SJSA1 (cell line): ENCODE measurements at regions not wholly inside any gene's neighbourhood (a gene's known extent, or its start where the extent isn't known, plus 50 kb on each side); places are given as distances from the start of the nearest gene placed in this dataset.
"Not testable (repeated sequence)": the region's sequence is repeated elsewhere in the genome, so short reads cannot be mapped to it uniquely, and the experiment has no call there.

ENCODE experiments used
- DNase-seq, 2 experiments: peaks; one replicate each; pipeline ENCODE4 v3.0.0-alpha.2; 2015 to 2020; ENCODE audit warnings: low spot score in 2 of 2, low read depth in 1 of 2
- H3K27ac ChIP-seq: fragments of 250-450 bp; sonication (Bioruptor Pico); 2 replicates; pipeline ENCODE4 v1.5.1; 2020; ENCODE audit warnings: mild to moderate bottlenecking, moderate library complexity
- H3K27me3 ChIP-seq: fragments of 250-450 bp; sonication (Bioruptor Pico); replicated peaks from 2 replicates; pipeline ENCODE4 v1.5.1; 2020; ENCODE audit warnings: mild to moderate bottlenecking, moderate library complexity
- H3K36me3 ChIP-seq: fragments of 250-450 bp; sonication (Bioruptor Pico); 2 replicates; pipeline ENCODE4 v1.5.1; 2020; ENCODE audit warnings: mild to moderate bottlenecking
- H3K4me1 ChIP-seq: fragments of 250-450 bp; sonication (Bioruptor Pico); replicated peaks from 2 replicates; pipeline ENCODE4 v1.6.1; 2021; ENCODE audit warnings: mild to moderate bottlenecking
- H3K4me3 ChIP-seq: fragments of 250-450 bp; sonication (Bioruptor Pico); 2 replicates; pipeline ENCODE4 v1.5.1; 2020; ENCODE audit warnings: mild to moderate bottlenecking
- H3K9me3 ChIP-seq: fragments of 250-450 bp; sonication (Bioruptor Pico); replicated peaks from 2 replicates; pipeline ENCODE4 v1.5.1; 2020; ENCODE audit warnings: mild to moderate bottlenecking

DNA sequence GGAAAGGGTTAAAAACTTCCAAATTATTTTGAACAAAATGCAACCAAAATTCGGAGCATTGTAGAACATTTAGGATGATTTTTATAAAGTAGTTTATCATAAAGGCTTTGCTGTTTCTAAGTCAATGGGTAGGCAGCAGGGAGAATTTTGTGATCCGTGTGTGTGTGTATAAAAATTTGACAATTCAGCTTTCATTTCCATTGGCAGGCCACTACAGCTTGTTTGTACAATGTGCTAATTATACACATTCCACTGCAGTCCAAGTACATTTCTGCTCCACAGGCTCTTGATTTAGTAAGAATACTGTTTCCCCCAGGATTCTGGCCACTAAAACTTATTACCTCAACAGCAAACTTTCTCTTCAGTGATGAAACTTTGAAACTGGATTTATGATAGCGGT, 71.8 kb upstream of the LTBP1 start:
- Histone ChIP-seq H3K9me3 (no peaks in the 10 kb centered on the region), H3K4me3 (no peak overlapping the region), H3K4me1 (no peaks in the 10 kb centered on the region), H3K27me3 (no peaks in the 10 kb centered on the region), H3K36me3 (no peaks in the 10 kb centered on the region), H3K27ac (no peak overlapping the region)
- DNase-seq, result peak in 1 of 2 experiments; percentile 6

DNA sequence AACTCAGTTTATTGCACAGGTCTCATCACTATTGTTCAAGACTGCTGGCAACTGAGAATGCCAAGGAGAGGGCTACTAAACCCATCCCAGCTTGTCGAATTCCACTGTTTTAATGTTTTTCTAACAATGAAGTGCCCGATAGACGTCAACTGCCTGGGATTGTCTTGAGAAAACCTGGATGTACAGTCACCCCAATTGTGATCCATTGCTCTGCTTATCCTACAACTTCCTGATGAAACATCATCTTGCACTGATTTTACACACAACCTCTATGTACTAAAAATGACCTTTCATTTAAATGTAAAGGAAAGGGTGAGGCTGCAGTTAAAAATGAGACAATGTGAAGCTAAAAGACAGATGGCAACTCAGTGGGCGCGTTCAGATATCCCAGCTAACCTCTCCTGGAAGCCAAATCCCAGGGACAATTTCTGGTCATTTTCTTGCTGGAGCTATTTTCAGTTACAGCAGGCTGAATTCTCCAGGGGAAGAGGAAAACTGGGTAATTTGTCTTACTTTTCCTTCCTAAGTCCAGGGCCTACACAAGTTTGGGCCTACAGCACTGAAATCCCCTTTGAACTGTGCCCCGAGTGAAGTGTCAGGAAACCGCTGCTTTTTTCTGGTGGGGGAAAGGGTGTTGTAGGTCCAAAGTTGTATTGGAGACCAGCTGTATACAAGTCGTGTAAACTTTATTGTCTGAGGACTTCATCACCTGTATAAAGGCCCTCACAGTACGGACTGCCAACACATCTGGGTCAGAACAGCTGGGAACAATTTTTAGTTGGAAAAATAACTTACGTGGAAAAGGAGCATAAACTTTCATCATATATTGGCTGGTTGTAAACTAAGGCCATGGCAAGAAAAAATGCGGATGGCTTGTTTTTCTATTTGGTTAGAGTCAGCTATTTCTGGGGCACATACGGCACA, 68.9 kb upstream of the LTBP1 start:
- H3K27ac ChIP-seq, result no peak overlapping the region
- DNase-seq, result no peak
- no peaks in the 10 kb centered on the region for H3K27me3 ChIP-seq

DNA sequence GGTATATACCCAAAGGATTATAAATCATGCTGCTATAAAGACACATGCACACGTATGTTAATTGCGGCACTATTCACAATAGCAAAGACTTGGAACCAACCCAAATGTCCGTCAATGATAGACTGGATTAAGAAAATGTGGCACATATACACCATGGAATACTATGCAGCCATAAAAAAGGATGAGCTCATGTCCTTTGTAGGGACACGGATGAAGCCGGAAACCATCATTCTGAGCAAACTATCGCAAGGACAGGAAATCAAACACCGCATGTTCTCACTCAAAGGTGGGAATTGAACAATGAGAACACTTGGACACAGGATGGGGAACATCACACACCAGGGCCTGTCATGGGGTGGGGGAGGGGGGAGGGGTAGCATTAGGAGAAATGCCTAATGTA, 66.8 kb upstream of the LTBP1 start:
- H3K36me3 ChIP-seq, DNase-seq: not testable (repeated sequence)

More for the DNA sequence above, 68.9 kb upstream of the LTBP1 start:
- Histone ChIP-seq H3K36me3 (no peaks in the 10 kb centered on the region), H3K9me3 (no peaks in the 10 kb centered on the region), H3K4me3 (no peak overlapping the region), H3K4me1 (peaks cover 8% of the 10 kb centered on the region)

DNA sequence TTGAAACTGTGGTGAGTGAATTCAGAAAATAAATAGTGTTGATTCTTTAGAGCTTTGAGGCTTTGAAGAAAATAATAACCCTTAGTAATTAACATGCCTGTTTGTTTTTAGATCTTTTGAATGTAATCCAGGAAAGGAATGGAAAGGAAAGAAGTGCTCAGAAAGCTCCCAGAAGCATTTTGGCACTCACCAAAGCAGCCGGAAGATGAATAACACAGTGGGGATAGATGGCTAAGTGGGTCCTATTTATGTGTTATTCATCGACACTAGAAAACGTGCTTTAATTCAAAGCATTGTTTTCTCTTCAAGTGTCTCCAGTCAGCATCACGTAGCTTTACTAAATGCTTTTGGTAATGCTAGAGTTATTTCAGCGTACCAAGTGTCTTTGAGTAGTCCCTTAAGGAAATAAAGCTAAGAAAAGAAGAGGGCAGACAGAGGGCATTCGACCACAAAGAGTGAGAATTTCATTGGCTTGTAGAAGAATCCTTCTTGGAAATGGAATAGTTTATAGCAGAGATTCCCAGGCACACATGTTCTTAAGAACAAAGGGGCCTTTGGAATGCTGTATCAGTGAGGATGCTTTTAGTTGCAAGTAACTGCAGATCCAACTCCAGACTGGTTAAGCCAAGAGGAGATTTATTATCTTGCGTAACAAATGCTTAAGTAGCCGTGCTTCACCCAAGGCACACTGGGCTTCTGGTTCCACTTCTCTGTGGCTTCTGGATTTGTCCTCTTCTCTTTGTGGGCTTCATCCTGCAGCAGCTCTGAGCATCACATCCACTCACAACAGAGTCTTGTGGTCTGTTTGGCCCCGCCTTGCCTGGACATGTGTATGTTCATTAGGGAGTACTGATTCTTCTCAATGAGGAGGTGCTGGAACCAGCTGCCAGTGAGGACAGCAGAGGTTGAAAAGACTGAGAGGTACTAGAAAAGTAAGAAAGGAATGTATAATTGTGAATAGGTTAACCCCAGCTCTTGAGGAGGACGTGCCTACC, 63.6 kb upstream of the LTBP1 start:
- Histone ChIP-seq H3K27ac (peak overlapping the region; percentile 44), H3K9me3 (no peaks in the 10 kb centered on the region), H3K36me3 (no peaks in the 10 kb centered on the region), H3K27me3 (no peaks in the 10 kb centered on the region), H3K4me1 (peaks cover 23% of the 10 kb centered on the region), H3K4me3 (no peak overlapping the region)
- peak in 1 of 2 experiments; percentile 87 for DNase-seq

More for the DNA sequence above, 66.8 kb upstream of the LTBP1 start:
- H3K4me3 ChIP-seq, H3K9me3 ChIP-seq, H3K27me3 ChIP-seq, H3K27ac ChIP-seq: not testable (repeated sequence)
- peaks cover 23% of the 10 kb centered on the region for H3K4me1 ChIP-seq

DNA sequence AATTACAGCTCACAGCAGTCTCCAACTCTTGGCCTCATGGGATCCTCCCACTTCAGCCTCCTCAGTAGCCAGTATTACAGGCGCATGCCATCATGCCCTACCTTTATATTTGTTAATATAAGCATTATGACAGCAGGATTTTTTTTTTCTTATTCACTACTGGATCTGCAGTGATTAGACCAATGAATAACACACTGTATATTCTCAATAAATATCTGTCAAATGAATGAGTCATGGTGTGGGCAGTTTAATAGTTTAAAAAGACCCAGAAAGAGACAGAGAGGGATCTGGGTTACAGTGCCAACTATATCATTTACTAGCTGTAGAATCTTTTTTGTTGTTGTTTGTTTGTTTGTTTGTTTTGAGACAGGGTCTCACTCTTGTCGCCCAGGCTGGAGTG, 62.4 kb upstream of the LTBP1 start:
- Histone ChIP-seq H3K4me3 (no peak overlapping the region), H3K4me1 (peaks cover 23% of the 10 kb centered on the region), H3K9me3 (no peaks in the 10 kb centered on the region), H3K36me3 (no peaks in the 10 kb centered on the region), H3K27ac (no peak overlapping the region), H3K27me3 (no peaks in the 10 kb centered on the region)
- DNase-seq, result no peak

DNA sequence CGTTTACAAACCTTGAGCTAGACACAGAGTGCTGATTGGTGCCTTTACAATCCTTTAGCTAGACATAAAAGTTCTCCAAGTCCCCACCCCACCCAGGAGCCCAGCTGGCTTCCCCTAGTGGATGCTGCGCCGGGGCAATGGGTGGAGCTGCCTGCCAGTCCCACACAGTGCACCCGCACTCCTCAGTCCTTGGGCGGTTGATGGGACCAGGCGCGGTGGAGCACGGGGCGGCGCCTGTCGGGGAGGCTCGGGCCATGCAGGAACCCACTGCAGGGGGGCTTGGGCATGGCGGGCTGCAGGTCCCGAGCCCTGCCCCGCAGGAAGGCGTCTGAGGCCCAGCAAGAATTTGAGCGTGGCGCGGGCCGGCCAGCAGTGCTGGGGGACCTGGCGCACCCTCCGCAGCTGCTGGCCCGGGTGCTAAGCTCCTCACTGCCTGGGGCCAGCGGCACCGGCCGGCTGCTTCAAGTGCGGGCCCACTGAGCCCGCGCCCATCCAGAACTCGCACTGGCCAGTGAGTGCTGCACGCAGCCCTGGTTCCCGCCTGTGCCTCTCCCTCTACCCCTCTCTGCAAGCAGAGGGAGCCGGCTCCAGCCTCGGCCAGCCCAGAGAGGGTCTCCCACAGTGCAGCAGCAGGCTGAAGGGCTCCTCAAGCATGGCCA, 60.2 kb upstream of the LTBP1 start:
- not testable (repeated sequence) for H3K27ac ChIP-seq, H3K4me3 ChIP-seq, DNase-seq, H3K27me3 ChIP-seq, H3K36me3 ChIP-seq, H3K9me3 ChIP-seq
- peaks cover 23% of the 10 kb centered on the region for H3K4me1 ChIP-seq

DNA sequence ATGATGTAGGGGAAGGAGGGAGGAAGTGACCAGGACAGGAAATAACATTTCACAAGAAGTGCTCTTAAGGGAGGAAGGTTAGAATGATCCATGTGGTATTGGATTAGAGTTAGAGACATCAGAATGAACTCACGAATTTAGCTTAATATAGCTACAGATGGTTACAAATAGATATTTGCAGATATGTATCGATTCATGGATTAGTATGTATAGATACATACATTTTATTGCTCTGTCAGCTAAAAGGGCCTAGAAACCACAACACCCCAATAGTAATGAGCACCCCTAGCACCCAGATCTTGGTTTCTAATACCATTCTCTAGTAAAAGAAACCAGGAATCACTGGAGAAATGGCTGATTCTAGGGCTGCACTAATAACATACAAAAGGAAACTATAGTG, 59.6 kb upstream of the LTBP1 start:
- Histone ChIP-seq H3K36me3 (no peaks in the 10 kb centered on the region), H3K9me3 (no peaks in the 10 kb centered on the region), H3K4me1 (peaks cover 22% of the 10 kb centered on the region), H3K27me3 (no peaks in the 10 kb centered on the region), H3K27ac (no peak overlapping the region), H3K4me3 (no peak overlapping the region)
- no peak for DNase-seq

DNA sequence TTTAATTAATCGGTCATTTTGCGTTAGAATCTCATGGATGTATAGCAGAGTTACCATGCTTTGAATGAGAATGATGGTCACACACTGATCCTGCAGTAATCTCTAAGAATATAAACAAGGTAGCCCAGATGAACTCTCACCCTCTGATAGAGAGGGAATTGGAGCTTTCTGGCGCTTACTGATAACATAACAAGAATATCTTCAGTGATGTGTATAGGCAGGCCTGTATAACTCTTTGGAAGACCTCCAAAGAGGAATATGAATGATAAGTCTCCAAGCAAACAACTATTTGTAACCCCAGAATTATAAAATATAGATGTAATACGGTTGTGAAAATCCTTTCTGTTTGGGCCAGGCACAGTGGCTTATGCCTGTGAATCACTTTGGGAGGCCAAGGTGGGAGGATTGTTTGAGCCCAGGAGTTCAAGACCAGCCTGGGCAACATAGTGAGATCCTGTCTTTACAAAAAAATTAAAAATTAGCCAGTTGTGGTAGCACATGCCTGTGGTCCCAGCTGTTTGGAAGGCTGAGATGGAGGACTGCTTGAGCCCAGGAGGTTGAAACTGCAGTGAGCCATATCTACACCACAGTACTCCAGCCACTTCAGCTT, 52.5 kb upstream of the LTBP1 start:
- H3K27me3 ChIP-seq, result no peaks in the 10 kb centered on the region
- DNase-seq, result no peak
- H3K27ac ChIP-seq, result no peak overlapping the region
- H3K36me3 ChIP-seq, result no peaks in the 10 kb centered on the region
- no peaks in the 10 kb centered on the region for H3K9me3 ChIP-seq
- H3K4me3 ChIP-seq, result no peak overlapping the region
- H3K4me1 ChIP-seq, result no peaks in the 10 kb centered on the region

DNA sequence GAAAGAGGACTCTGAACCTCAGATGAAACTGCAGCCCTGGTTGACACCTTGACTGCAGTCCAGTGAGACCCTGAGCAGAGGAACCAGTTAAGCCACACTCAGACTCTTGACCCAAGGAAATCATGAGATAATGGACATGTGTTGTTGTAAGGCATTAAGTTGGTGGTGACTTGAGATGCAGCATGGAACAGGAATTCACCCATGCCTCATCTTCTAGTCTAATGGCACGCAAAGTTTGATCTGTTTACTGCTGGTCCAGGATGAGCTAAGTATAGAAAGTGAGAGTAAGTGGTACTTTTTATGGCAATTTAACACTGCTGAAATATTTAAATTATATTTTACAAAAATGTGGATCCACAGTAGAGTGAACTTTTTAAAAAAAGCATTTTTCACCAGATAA, 51.3 kb upstream of the LTBP1 start:
- Histone ChIP-seq H3K4me3 (no peak overlapping the region), H3K9me3 (no peaks in the 10 kb centered on the region), H3K27me3 (no peaks in the 10 kb centered on the region), H3K36me3 (no peaks in the 10 kb centered on the region), H3K27ac (no peak overlapping the region), H3K4me1 (no peaks in the 10 kb centered on the region)
- DNase-seq, result no peak
